ENCODE measurements at regions not wholly inside any gene's neighbourhood (a gene's known extent, or its start where the extent isn't known, plus 50 kb on each side); places are given as distances from the start of the nearest gene placed in this dataset.
"Not testable (repeated sequence)": the region's sequence is repeated elsewhere in the genome, so short reads cannot be mapped to it uniquely, and the experiment has no call there.

DNA sequence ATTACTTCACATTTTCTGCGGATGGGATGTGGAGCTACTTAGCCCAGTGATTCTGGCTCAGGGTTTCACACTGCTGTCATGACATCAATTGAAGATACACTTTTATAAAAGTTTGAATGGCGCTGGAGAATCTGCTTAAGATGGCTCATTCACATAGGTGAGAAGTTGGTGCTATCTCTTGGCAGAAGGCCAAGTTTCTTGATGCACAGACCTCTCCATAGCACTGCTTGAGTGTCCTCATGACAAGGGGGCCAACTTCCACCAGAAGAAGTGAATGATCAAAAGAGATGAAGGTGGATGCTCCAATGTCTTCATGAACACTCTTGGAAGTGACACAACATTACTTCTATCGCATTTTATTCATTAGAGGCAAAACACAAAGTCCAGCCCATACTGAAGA is 403.7 kb upstream of the CCNG1 start:
- no peak for ATAC-seq
- CTCF ChIA-PET, result no interaction called here
- POLR2A ChIA-PET, result no interaction called here
- H3K27ac Mint-ChIP-seq, result no peak overlapping the region
- H3K9me3 Mint-ChIP-seq (ENCODE audit: low read depth), result peaks cover 7% of the 10 kb centered on the region
- intact Hi-C loops (cut with DNase I, micrococcal nuclease), result no loop called here
- no peaks in the 10 kb centered on the region for H3K36me3 Mint-ChIP-seq (ENCODE audit: low read depth)
- DNase-seq, result no peak
- H3K4me3 Mint-ChIP-seq, result no peak overlapping the region
- no peaks in the 10 kb centered on the region for H3K4me1 Mint-ChIP-seq
- H3K27me3 Mint-ChIP-seq, result no peaks in the 10 kb centered on the region

GRCh38 chr5:163041254-163041653 is 396.1 kb upstream of the CCNG1 start:
- ATAC-seq (no peak), DNase-seq (no peak)
- peaks cover 13% of the 10 kb centered on the region for H3K9me3 Mint-ChIP-seq (ENCODE audit: low read depth)
- H3K27me3 Mint-ChIP-seq, result no peaks in the 10 kb centered on the region
- ChIA-PET CTCF (no interaction called here), POLR2A (no interaction called here)
- H3K27ac Mint-ChIP-seq, result no peak overlapping the region
- intact Hi-C loops (cut with DNase I, micrococcal nuclease), result no loop called here
- H3K4me1 Mint-ChIP-seq, result no peaks in the 10 kb centered on the region
- no peaks in the 10 kb centered on the region for H3K36me3 Mint-ChIP-seq (ENCODE audit: low read depth)
- no peak overlapping the region for H3K4me3 Mint-ChIP-seq

GRCh38 chr5:163079618-163080017 is 357.8 kb upstream of the CCNG1 start:
- Mint-ChIP-seq H3K4me1 (no peaks in the 10 kb centered on the region), H3K27me3 (no peaks in the 10 kb centered on the region), H3K9me3 (ENCODE audit: low read depth) (peaks cover 23% of the 10 kb centered on the region), H3K36me3 (ENCODE audit: low read depth) (no peaks in the 10 kb centered on the region), H3K27ac (no peak overlapping the region), H3K4me3 (no peak overlapping the region)
- ChIA-PET CTCF (interaction anchor here (0.5 to 0.6 kb wide), 2 partner anchors 445 to 703 kb away, joined by 3 read pairs; no protein-coding TSS in a partner anchor), POLR2A (no interaction called here)
- DNase-seq (peak; percentile 15), ATAC-seq (no peak)
- intact Hi-C loops (cut with DNase I, micrococcal nuclease), result no loop called here

- CTCF ChIA-PET, result no interaction called here
- H3K4me3 Mint-ChIP-seq, result no peak overlapping the region
- no peaks in the 10 kb centered on the region for H3K4me1 Mint-ChIP-seq
- no peaks in the 10 kb centered on the region for H3K36me3 Mint-ChIP-seq (ENCODE audit: low read depth)
- no peak overlapping the region for H3K27ac Mint-ChIP-seq
- no peaks in the 10 kb centered on the region for H3K27me3 Mint-ChIP-seq
- intact Hi-C loops (cut with DNase I, micrococcal nuclease), result no loop called here
- peaks cover 5% of the 10 kb centered on the region for H3K9me3 Mint-ChIP-seq (ENCODE audit: low read depth)
- no peak for DNase-seq
- no peak for ATAC-seq
- POLR2A ChIA-PET, result no interaction called here
These were observed 348.2 kb upstream of the CCNG1 start for GRCh38 chr5:163089230-163089629.

GRCh38 chr5:163089926-163090325 is 347.5 kb upstream of the CCNG1 start:
- no peaks in the 10 kb centered on the region for H3K36me3 Mint-ChIP-seq (ENCODE audit: low read depth)
- no peaks in the 10 kb centered on the region for H3K27me3 Mint-ChIP-seq
- H3K27ac Mint-ChIP-seq, result no peak overlapping the region
- ATAC-seq (no peak), DNase-seq (no peak)
- peaks cover 5% of the 10 kb centered on the region for H3K9me3 Mint-ChIP-seq (ENCODE audit: low read depth)
- H3K4me1 Mint-ChIP-seq, result no peaks in the 10 kb centered on the region
- intact Hi-C loops (cut with DNase I, micrococcal nuclease), result no loop called here
- CTCF ChIA-PET, result interaction anchor here (0.7 kb wide), 1 partner anchor 10 kb away, joined by 3 read pairs; no protein-coding TSS in a partner anchor
- H3K4me3 Mint-ChIP-seq, result no peak overlapping the region
- POLR2A ChIA-PET, result no interaction called here

- POLR2A ChIA-PET, result no interaction called here
- Mint-ChIP-seq H3K4me3 (no peak overlapping the region), H3K27ac (no peak overlapping the region), H3K9me3 (ENCODE audit: low read depth) (peaks cover 5% of the 10 kb centered on the region), H3K4me1 (no peaks in the 10 kb centered on the region), H3K36me3 (ENCODE audit: low read depth) (no peaks in the 10 kb centered on the region), H3K27me3 (no peaks in the 10 kb centered on the region)
- ATAC-seq (no peak), DNase-seq (no peak)
- intact Hi-C loops (cut with DNase I, micrococcal nuclease), result no loop called here
- CTCF ChIA-PET, result no interaction called here
These were observed 342.8 kb upstream of the CCNG1 start for GRCh38 chr5:163094492-163095180.

- Mint-ChIP-seq H3K27me3 (peaks cover 2% of the 10 kb centered on the region), H3K4me1 (no peaks in the 10 kb centered on the region), H3K27ac (no peak overlapping the region), H3K4me3 (no peak overlapping the region), H3K36me3 (ENCODE audit: low read depth) (no peaks in the 10 kb centered on the region), H3K9me3 (ENCODE audit: low read depth) (peaks cover 4% of the 10 kb centered on the region)
- no peak for ATAC-seq
- DNase-seq, result peak; percentile 4
- intact Hi-C loops (cut with DNase I, micrococcal nuclease), result no loop called here
- ChIA-PET CTCF (no interaction called here), POLR2A (no interaction called here)
These were observed 332.9 kb upstream of the CCNG1 start for GRCh38 chr5:163104464-163104863.

- POLR2A ChIA-PET, result no interaction called here
- CTCF ChIA-PET, result no interaction called here
- Mint-ChIP-seq H3K27me3 (peaks cover 2% of the 10 kb centered on the region), H3K27ac (no peak overlapping the region), H3K9me3 (ENCODE audit: low read depth) (peaks cover 4% of the 10 kb centered on the region), H3K36me3 (ENCODE audit: low read depth) (no peaks in the 10 kb centered on the region), H3K4me3 (no peak overlapping the region), H3K4me1 (no peaks in the 10 kb centered on the region)
- intact Hi-C loops (cut with DNase I, micrococcal nuclease), result no loop called here
- ATAC-seq, result no peak
- DNase-seq, result no peak
These were observed 331.9 kb upstream of the CCNG1 start for GRCh38 chr5:163105456-163105855.

DNA sequence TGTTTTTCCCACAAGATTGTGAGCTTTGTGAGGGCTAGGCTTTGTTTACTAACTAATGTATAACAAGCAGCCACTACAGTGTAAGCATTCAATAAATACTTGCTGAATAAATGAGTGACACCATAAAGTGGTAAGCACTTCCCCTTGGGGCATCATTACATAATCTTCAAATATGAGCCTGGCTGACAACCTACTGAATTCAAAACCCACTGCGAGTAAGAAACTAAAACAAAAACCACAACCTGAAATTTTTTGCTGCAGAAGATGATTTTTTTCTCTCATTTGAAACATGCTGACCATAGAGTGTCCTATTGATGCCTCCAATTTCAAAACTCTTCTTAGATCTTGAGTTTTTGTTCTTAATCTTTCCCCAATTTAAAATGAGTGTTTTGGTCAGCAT is 331.3 kb upstream of the CCNG1 start:
- ATAC-seq (no peak), DNase-seq (no peak)
- intact Hi-C loops (cut with DNase I, micrococcal nuclease), result no loop called here
- no peaks in the 10 kb centered on the region for H3K27me3 Mint-ChIP-seq
- H3K36me3 Mint-ChIP-seq (ENCODE audit: low read depth), result no peaks in the 10 kb centered on the region
- H3K4me1 Mint-ChIP-seq, result no peaks in the 10 kb centered on the region
- ChIA-PET POLR2A (no interaction called here), CTCF (no interaction called here)
- peaks cover 3% of the 10 kb centered on the region for H3K9me3 Mint-ChIP-seq (ENCODE audit: low read depth)
- no peak overlapping the region for H3K4me3 Mint-ChIP-seq
- H3K27ac Mint-ChIP-seq, result no peak overlapping the region

- H3K9me3 Mint-ChIP-seq (ENCODE audit: low read depth), result peaks cover 4% of the 10 kb centered on the region
- ChIA-PET POLR2A (no interaction called here), CTCF (no interaction called here)
- H3K4me1 Mint-ChIP-seq, result no peaks in the 10 kb centered on the region
- no peak for DNase-seq
- H3K4me3 Mint-ChIP-seq, result no peak overlapping the region
- intact Hi-C loops (cut with DNase I, micrococcal nuclease), result no loop called here
- H3K36me3 Mint-ChIP-seq (ENCODE audit: low read depth), result no peaks in the 10 kb centered on the region
- no peak overlapping the region for H3K27ac Mint-ChIP-seq
- ATAC-seq, result no peak
- H3K27me3 Mint-ChIP-seq, result no peaks in the 10 kb centered on the region
These were observed 329.0 kb upstream of the CCNG1 start for GRCh38 chr5:163108351-163108750.

GRCh38 chr5:163115011-163115410 is 322.4 kb upstream of the CCNG1 start:
- ChIA-PET POLR2A (no interaction called here), CTCF (interaction anchor here (0.7 kb wide), 1 partner anchor 240 kb away, joined by 3 read pairs; no protein-coding TSS in a partner anchor)
- Mint-ChIP-seq H3K36me3 (ENCODE audit: low read depth) (no peaks in the 10 kb centered on the region), H3K4me1 (no peaks in the 10 kb centered on the region), H3K27ac (no peak overlapping the region), H3K4me3 (no peak overlapping the region), H3K9me3 (ENCODE audit: low read depth) (peaks cover 13% of the 10 kb centered on the region), H3K27me3 (no peaks in the 10 kb centered on the region)
- no peak for DNase-seq
- intact Hi-C loops (cut with DNase I, micrococcal nuclease), result no loop called here
- no peak for ATAC-seq

DNA sequence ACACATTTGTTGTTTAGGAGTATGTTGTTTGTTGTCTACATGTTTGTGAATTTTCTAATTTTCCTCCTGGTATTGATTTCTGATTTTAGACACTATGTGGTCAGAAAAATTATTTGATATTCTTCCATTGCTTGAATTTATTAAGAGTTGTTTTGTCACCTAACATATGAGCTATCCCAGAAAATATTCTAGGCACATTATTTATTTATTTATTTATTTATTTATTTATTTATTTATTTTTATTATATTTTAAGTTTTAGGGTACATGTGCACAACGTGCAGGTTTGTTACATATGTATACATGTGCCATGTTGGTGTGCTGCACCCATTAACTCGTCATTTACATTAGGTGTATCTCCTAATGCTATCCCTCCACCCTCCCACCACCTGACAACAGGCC is 320.8 kb upstream of the CCNG1 start:
- not testable (repeated sequence) for H3K4me3 Mint-ChIP-seq, DNase-seq

DNA sequence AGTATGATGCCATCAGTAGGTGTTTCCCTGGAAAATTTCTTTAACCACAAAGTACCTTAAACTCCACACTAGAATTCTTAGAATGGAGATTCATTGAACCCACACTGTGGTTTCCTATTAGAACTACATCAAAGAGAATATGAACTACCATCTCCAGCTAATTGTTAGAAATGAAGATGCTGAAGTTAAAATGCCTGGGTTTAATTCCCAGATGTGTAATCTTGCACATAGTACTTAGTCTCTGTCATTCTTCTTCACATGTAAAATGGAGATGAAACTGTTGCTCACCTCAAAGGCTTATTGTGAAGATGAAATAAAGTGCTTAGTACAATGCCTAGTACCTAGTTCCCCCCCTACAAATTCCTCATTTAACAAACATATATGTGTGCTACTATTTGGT is 303.3 kb upstream of the CCNG1 start:
- ChIA-PET CTCF (no interaction called here), POLR2A (no interaction called here)
- H3K27me3 Mint-ChIP-seq, result no peaks in the 10 kb centered on the region
- H3K36me3 Mint-ChIP-seq (ENCODE audit: low read depth), result no peaks in the 10 kb centered on the region
- no peak overlapping the region for H3K4me3 Mint-ChIP-seq
- H3K4me1 Mint-ChIP-seq, result no peaks in the 10 kb centered on the region
- peaks cover 5% of the 10 kb centered on the region for H3K9me3 Mint-ChIP-seq (ENCODE audit: low read depth)
- intact Hi-C loops (cut with DNase I, micrococcal nuclease), result no loop called here
- ATAC-seq, result no peak
- no peak for DNase-seq
- no peak overlapping the region for H3K27ac Mint-ChIP-seq

More for the DNA sequence above, 320.8 kb upstream of the CCNG1 start:
- CTCF ChIA-PET; H3K27ac Mint-ChIP-seq; H3K27me3 Mint-ChIP-seq; H3K4me1 Mint-ChIP-seq; POLR2A ChIA-PET; H3K36me3 Mint-ChIP-seq (ENCODE audit: low read depth); ATAC-seq; intact Hi-C loops (cut with DNase I, micrococcal nuclease): not testable (repeated sequence)
- H3K9me3 Mint-ChIP-seq (ENCODE audit: low read depth), result peaks cover 15% of the 10 kb centered on the region
